Activated T-cell treated with anti-CD3 and anti-CD28 coated beads, Interleukin-2, amount 50 U/mL, for 1 hour (primary cell): ENCODE measurements at regions not wholly inside any gene's neighbourhood (a gene's known extent, or its start where the extent isn't known, plus 50 kb on each side); places are given as distances from the start of the nearest gene placed in this dataset.

Experiments used
- DNase-seq: peaks from one replicate; pipeline ENCODE4 v3.0.0-alpha.2; 2020

DNA sequence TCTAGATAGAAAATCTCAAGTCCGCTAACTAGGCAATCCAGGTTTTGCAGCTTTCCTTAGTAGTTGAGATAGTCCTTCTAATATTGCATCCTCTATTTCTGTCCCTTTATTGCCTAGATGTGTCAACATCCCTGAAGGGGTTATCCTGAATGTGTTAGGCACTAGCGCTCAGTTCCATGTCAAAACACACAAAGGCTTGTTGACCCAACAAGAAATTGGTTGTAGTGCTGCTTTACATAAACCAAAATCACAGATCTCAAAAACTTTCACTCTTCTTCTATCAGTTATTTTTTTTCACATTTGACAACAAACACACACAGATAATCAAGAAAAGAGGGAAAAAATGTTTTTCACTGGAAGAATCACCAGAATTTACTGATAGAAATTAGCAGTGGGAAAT lies 51.4 kb upstream of the SOX2 start:
- no peak for DNase-seq

DNA sequence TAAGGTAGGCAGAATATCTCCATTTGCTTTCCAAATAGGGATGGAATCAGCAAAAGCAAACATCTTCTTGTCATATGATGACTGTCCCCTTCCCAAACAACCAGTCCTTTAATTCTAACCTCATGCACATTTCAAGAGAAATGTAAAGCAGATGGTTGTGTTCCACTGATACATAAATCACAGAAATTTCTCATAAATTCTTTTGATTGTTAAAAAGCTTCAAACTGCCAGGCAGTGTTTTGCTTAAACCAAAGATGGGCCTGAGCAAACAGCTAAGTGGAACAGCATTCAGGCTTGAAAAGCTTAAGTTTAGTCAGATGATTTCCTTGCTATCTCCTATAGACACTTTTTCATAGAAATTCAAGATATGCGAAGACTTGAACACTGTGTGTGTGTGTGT lies 74.3 kb upstream of the SOX2 start:
- DNase-seq: no peak

DNA sequence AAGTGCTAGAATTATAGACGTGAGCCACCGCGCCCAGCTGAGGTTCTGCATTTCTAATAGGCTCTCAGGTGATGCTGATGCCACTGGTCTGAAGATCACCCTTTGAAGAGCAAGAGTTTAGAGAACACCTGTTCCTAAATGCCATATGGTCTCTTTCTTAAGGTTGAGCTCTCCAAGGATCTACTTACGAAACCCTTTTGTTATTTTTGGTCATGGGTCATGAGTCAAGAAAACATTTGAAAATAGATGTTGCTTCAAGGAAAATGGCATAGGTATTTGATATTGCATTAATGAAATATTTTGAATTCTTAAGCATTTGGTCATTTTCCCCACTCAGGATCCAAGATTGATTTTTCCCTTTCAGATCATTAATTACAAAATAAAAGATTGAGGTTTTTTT lies 74.7 kb upstream of the SOX2 start:
- no peak for DNase-seq

DNA sequence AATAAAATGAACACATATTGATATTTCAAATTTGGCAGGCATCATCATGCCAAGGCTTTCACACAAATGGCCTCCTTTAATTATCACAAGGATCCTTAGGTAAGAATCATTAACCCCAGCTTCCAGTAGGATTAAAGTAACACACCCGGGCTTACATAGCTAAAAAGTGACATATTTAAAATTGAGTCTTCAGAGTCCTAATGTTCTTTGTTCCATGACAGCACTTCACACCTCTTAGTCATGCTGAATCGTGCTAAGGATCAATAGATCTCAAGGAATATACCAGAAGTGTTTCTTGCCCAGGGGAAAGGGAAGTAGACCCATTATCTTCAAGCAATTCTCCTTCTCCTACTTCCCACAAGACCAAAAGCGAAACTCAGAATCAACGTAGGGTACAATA lies 76.6 kb upstream of the SOX2 start:
- no peak for DNase-seq

DNA sequence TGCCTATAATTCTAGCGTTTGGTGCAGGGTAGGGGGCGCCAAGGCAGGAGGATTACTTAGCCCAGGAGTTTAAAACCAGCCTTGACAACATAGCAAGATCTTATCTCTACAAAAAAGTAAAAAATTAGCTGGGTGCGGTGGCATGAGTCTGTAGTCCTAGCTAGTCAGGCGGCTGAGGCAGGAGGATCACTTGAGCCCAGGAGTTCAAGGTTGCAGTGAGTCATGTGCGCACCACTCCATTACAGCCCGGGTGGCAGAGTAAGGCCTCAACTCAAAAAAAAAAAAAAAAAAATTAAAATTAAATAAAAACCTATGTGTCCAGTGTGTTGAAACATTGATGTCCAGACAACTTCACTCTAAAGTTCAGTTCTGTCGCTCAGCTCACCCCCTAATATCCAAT lies 78.2 kb upstream of the SOX2 start:
- no peak for DNase-seq

DNA sequence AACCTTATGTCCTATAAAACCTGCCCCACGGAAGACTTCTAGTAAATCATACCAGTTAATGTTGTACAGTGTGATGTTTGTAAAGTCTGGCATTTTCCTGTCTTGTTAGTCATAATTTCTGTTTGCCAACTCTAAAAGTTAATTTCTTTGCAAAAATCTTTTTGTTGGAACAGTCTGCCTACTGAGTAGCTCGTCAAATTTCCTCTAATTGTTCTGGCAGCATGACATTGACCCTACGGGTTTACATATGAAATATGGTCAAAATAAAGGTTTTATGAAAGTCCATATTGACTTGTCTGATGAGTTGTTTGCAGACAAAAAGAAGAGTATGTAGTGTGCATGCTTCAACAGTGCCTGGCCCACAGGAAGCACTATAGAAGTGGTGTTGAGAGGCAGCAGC lies 79.8 kb upstream of the SOX2 start:
- DNase-seq: no peak

DNA sequence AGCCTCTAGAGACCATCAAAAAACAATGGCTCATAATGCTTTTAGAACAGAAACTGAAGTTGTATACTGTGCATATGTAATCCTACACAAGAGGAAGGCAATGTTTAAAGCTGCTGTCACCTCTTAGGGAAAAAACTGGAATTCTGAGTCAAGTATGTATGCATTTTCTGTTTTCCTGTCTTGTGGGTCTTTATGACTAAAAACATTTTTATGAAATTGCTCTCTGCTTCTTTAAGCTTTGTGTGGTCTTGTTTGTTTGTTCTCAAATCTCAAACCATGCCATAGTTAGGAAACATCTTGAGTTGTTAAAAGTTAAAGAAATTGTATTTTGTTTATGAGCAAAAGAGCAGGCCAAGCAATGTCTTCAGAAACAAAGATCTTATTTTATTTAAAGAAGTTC lies 80.9 kb upstream of the SOX2 start:
- no peak for DNase-seq

DNA sequence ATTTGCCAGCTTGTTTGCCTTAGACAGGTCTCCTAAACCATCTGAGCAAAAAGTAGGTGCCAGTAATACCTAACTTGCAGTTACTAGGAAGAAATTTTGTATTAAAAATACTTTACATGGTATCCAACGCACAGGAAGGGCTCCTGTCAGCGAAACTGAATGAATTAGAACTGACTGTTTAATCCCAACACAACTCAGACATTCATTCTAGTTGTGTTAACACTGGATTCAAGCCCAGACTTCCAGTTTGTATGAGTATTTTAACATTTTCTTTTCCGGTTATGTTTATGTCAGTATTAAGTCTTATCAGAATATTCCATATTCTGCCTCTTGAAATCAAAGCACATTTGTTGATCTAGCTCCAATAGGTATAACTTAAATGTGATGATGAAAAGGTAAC lies 82.0 kb upstream of the SOX2 start:
- no peak for DNase-seq

DNA sequence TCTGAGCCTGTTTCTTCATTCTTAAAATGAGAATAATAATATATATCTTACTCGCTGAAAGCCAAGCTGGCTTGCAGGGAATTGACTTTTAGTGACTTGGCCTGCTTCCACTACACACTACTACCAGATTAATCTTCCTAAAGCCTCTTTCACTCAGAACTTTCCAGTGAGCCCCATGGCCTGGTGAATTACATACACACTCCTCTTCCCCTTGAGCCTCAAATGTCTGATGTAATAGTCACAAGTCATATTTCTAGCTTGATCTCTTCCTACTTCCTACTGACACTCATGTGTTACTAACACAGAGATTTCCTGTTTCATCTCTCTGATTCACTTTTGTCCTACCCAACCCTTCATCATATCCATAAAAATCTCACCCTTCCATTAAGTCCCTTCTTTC lies 82.7 kb upstream of the SOX2 start:
- DNase-seq: no peak

DNA sequence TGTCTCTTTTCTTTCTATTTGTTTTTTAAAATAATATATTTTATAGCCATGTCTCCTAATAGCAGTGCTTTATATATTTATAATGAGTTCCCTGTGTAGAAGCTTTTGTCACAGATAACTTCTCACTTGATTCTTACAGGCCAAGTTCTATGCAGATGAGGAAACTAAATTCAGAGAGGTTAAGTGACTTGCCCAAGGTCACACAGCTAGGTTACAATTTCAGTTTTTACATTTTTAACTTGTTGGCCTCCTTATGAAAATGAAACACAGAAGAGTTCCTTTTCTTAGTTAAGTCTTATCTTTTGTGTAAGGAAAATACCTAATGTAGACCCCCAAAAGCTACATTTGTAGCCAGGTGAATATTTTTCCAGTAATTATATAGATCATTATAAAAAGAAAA lies 83.3 kb upstream of the SOX2 start:
- DNase-seq: no peak

DNA sequence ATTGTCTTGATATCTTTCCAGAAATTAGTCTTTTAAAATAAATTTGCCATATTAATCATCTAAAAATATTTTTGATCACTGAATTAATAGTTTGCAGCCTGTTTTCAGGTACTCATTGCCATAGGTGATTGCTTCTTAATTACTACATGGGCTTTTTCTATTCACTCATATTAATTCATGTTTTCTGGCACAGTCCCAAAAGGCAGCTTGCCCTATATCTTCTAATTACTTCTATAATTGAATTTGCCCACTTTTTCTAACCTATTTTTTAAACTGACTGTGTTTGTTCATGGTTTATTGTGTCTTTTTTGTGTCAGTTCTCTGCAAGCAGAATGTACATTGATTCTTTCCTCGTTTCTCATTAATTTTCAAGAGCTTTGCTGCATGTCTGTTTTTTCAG lies 85.7 kb upstream of the SOX2 start:
- no peak for DNase-seq

DNA sequence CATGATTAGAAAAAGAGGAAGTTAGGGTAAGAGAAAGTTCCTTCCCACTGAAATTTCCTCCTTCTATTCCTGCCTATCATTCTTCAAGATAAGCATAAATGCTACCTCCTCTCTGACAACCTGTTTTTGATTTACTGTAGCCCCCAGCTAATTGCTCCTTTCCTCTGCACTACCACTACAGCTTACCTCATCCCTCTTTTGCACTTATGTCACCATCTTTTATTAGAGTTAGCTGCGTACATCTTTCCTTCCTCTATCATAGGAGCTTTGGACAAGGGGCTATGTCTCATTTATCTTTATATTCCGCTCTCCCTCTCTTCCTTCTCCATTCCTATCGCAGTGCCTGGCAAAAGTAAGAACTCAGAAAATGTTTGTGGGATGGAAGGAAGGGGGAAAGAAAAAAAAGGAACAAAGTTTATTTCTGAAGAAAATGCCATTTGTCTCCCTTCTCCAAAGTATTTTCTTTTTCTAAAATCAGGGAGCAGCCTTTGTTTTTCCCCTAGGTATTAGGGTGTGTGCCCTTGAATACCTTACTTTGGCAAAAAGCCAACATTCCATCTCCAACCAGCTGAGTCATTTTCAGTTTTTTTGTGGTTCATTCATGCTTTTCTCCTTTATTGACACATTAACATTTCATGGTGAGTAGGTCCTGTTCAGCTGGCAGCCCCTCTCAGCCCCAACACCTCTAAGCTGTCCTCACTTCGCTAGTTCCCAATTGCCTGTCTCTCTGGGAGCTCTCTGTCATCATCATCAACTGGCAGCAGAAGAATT lies 87.6 kb upstream of the SOX2 start:
- DNase-seq: no peak

DNA sequence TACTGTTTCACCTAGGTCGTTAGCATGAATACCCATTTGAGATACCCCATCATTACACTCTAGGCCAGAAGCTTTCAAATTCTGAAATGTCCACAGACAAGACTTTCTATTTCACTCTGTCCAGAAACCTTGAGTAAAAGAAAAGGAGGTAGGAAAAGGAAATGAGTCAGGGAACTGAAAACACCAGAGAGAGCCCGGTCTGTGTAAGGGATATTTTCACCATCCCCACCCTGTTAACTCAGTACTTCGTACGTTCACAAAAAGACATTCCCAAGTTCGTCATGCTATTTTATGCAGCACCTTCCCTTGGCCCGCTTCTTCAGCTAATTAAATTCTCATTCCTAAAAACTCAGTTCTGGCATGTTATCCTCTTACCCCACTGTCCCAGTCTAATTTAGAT lies 89.4 kb upstream of the SOX2 start:
- DNase-seq: no peak

DNA sequence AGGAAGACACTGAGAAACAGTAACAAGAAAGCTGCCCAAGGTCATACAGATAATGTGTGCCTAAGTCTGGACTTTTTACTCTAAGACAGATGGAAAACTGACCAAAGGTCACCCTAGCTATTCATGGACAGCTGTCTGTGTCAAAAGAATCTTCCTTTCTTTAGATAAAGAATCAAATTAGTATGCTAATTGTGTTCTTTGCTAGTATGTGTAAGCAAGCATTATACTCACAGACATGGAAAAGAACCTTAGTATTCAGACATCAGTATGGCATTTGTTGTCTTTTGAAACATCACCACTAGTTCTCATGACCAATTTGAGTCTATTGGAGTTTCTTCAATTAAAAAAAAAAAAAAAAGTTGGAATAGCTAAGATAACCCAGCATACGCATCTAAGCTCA lies 91.8 kb upstream of the SOX2 start:
- no peak for DNase-seq

DNA sequence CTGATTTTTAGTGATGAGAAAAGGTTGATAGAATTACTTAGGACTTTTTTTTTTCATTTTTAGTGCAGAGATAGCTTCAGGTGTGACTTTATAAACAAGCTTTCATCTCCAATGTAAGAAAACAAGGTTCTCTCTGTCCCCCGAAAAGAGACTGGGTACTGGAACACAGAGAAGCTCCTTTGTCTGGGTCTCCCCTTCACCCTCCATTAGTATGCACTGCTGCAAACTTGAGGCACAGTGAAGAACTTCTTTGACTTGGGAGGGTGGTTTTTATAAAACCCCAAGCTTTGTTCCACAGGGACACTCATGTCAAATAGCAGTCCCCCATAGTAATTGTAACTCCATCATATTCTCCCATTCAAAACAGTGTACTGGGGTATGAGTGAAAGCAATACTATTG lies 93.5 kb upstream of the SOX2 start:
- no peak for DNase-seq

DNA sequence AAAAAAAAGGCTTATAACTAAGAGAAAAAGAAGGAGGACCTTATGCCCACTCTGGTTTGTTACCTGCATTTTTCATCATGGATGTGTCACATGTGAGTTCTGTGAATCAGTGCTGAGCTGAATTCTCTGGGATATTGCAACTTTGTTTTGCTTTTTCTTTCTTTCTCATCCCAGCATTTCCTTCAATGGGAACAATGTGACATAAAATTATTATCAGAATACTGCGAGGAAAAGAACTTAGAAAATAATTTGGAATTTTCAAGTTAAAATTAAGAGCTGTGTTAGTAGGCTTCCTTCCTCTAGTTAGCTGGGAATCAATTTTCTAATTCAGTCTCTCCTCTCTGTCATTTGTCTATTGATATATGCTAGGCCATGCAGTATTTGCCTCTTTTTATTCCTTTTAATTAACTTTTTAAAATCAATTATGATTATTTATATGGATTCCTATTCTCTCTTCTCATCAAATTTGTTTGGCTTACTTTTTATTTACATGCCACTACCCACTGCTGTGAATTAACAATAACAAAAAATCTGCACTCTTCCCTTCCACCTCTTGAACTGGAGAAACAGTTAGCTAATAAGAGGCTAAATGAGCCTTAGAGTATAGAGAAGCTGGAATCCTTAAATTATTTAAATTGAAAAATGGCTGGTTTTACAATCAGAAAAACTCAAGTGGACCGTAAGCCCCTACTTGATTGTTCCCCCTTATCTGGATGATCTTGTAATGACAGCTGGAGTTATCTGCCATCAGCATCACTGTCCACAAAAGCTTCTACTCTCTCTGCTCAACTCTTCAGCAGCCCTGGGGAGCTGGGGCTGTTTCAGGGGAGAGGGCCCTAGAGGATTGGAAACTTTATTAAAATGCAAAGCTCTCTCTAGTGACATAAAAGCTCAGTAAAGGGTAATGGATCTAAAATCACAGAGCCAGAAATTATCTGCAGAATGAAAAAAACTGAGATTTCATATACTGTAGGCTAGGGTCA lies 95.3 kb upstream of the SOX2 start:
- no peak for DNase-seq

DNA sequence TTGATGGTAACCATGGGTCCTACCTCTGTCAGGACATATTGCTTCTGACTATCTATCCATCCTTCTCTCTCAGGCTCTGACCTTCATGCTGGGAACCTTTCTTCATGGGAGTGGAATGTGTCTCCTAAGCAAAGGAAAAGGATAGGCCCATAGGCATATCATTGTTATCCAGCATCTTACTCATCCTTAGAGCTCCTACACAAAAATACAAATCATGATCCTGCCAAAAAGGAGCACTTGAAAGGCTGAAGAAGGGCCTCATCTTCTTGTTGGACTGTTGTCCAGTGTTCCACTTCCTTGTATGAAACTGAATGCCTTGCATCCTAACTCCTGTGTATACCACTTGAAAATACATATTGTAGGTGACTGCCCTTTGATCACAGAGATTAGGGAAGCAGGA lies 96.1 kb upstream of the SOX2 start:
- no peak for DNase-seq

DNA sequence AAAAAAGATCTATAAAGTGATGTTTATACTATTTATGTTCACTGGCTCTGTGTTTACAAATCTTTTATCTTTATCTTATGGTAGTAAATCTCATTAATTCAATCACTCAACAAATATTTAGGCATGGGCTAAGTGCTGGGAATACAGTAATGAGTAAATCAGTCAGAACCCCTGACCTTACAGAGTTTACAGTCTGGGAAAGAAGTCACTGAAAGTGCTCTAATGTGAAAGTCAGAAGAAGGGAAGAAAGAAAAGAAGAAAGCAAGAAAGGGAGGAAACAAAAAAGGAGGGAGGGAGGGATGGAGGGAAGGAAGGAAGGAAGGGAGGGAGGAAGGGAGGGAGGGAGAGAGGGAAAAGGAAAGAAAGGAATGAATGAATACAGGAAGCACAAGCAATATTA lies 96.8 kb upstream of the SOX2 start:
- DNase-seq: no peak

DNA sequence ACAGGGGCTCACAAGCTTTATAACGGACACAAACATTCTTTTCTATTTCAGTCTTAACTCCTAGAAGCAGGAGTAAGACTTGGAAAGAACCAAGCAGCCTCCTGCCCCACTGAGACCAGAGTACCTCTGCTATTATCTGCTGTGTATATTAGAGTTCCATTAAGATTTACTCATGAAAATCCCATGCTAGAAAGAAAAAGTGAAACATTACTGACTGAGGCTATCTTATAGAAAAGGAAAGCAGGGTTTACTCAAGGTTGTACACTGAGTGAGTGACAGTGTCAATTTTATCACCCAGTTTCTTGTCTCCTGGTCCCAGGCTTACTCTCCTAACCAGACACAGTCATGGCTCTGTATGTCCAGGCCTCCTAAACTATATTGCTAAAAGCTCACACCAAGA lies 97.9 kb upstream of the SOX2 start:
- no peak for DNase-seq

DNA sequence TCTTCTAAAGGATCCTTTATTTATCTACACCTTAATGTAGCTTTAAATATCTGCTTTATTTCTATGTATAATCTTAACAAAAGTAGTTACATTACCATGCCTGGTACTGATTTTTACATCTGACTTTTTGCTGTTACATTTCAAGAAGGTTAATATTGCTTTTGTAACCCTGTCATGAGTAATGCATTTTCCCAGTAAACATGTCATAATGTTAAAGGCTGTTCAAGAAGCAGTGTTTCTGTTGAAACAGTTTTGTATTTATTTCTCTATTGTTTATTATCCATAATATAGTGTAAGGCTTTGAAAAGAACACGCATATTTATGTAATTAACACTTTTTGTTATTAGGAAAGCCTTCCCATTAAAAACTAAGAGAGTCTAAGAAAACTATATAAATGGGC lies 98.5 kb upstream of the SOX2 start:
- DNase-seq: no peak

DNA sequence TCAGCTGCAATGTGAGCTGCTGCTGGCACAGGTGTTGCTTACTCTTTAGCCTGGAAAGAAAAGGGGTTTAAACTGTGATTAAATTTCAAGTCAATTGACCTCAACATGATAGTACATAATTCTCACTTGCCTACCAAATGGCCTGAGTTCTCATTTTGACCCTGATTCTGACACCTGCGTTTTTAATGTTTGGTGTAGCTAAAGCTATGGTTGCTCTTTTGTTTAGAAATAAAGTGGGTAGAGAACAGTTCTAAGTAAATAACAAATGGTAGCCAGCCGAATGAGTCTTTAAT lies 100.8 kb upstream of the SOX2 start:
- DNase-seq: no peak

DNA sequence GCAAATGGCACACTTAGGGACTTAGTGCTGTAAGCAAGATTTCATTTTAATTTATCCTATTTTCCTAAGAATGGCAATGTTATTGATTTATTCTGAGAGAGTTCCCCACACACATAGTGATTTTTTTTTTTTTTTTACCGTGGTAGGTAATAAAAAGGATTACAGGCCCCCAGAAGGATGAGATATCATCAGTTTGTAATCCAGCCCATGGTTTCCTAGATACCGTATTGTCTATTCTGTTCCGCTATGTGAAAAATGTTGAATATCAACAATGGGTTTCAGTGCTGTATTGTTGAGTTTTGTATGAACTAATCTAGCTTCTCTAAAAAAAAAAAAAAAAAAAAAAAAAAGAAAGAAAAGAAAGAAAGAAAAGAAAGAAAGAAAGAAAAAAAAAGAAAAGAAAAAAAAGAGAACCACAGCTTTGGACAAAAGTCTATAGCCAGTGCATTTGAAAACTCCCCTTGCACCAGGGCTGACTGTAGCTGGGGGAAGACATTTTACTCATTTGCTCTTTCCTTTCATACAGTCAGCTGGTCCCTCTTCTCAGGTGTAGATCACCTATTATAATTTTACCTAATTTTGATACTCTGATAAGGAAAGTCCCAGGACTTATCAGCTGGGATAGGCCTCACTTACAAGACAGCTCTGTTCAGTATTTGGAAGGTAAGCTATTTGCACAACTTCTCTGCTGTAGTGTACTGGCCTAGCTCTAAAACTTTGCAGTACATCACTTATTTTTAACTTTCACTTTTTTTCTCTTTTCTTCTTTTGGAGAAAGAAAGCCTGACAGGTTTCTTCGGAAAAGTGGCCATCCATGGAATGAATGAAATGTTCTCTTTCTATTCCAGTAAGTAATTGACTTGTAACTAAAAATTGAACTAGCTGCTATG lies 101.4 kb upstream of the SOX2 start:
- no peak for DNase-seq

DNA sequence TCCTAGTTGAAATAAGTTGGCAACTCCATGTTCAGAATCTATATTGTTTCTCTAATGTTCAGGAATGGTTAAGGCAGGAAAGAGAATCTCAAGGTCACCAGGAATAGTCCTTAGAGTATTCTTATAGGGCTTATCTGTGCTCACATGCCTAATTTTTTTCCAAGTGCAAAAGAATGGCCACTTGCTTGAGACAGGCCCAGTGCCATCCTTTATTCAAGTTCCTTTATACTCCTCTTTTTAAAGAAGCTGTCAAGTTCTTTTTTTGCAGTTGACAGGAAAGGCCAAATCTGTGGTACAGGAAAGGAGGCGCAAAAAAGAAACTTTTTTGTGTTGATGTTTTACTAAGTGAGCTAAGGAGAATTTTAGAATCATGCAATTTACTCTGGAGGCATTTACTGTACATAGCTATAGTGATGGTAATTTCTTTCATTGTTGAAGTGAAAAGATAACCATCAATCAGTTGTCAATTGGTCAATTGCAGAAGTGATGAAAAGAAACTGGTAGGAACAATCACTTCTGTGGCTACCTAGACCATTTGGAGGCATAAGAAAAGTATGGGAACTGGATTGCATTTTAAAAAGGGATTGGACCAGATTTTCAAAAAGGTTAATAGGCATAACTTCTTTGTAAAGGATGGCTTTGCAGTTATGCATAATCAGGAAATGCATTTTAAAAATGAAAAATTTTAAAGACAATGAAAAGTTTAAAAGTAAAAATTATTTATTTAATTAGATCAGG lies 102.5 kb upstream of the SOX2 start:
- DNase-seq: no peak
